A549 (cell line): ENCODE measurements at regions not wholly inside any gene's neighbourhood (a gene's known extent, or its start where the extent isn't known, plus 50 kb on each side); places are given as distances from the start of the nearest gene placed in this dataset.

Experiments
- ATAC-seq, 2 experiments: fragments of 200-7000 bp in 1 of 2; fragments of >200 bp in 1 of 2; cut with Nextera tagmentation in 1 of 2; cut with Tn5 transposase in 1 of 2; 3 replicates each; pipeline versions ENCODE4 v1.8.0 to v1.9.1; 2018 to 2020; ENCODE audit warnings: mild to moderate bottlenecking in 1 of 2, moderate library complexity in 1 of 2
- CTCF ChIA-PET: fragments of 300-600 bp; sonication (Branson Sonifier 250); formaldehyde crosslinking; extraction: SDS; loops from one replicate; lab custom pipeline; 2021; ENCODE audit warnings: antibody characterized with exemption, inconsistent platforms; lab: Yijun Ruan, JAX
- POLR2A ChIA-PET: fragments of 350-600 bp; formaldehyde crosslinking; extraction: SDS; loops from one replicate; lab custom pipeline; 2021; ENCODE audit warnings: antibody characterized with exemption, inconsistent platforms; lab: Yijun Ruan, JAX
- DNase-seq, 2 experiments: peaks; one replicate each; pipeline versions ENCODE4 v3.0.0 to v3.0.0-alpha.2; 2011 to 2016; ENCODE audit warnings: low read depth in 1 of 2, low spot score in 1 of 2
- FAIRE-seq: peaks from 2 replicates; lab custom pipeline; 2011; peaks lifted over from hg19 to GRCh38; lab: Jason Lieb, UNC
- H3K27ac ChIP-seq, 2 experiments: fragments of >200 bp; sonication (Bioruptor Twin); formaldehyde crosslinking; 3 replicates each; pipeline ENCODE4 v1.5.1; 2016 to 2017
- H3K4me1 ChIP-seq: fragments of >200 bp; sonication (Bioruptor Twin); formaldehyde crosslinking; 3 replicates; pipeline ENCODE4 v1.6.1; 2016
- H3K4me2 ChIP-seq: fragments of >200 bp; sonication (Bioruptor Twin); formaldehyde crosslinking; 3 replicates; pipeline ENCODE4 v1.6.1; 2016
- H3K4me3 ChIP-seq: fragments of >200 bp; sonication (Bioruptor Twin); formaldehyde crosslinking; 3 replicates; pipeline ENCODE4 v1.5.1; 2016
- H3K9me3 ChIP-seq: fragments of >200 bp; sonication (Bioruptor Twin); formaldehyde crosslinking; 3 replicates; pipeline ENCODE4 v1.6.1; 2016
- CBX2 ChIP-seq: fragments of 200-600 bp; sonication (generic); IDR thresholded peaks from 2 replicates; pipeline ENCODE4 v1.6.1; 2016; ENCODE audit warnings: low read depth, mild to moderate bottlenecking, borderline replicate concordance
- CBX8 ChIP-seq: fragments of 200-600 bp; sonication (generic); IDR thresholded peaks from 2 replicates; pipeline ENCODE4 v1.6.1; 2016
- CEBPB ChIP-seq, 2 experiments: fragments of >200 bp in 1 of 2; sonication (Bioruptor Twin) in 1 of 2; formaldehyde crosslinking in 1 of 2; IDR thresholded peaks; 2 replicates each; pipeline ENCODE4 v1.6.1; 2012 to 2016
- CHD2 ChIP-seq: fragments of 150-350 bp; IDR thresholded peaks from 2 replicates; pipeline ENCODE4 v1.6.1; 2014; ENCODE audit warnings: low read length; ENCODE audit not compliant: partially characterized antibody
- CHD4 ChIP-seq: fragments of 200-600 bp; sonication (generic); IDR thresholded peaks from 2 replicates; pipeline ENCODE4 v1.6.1; 2016; ENCODE audit warnings: antibody characterized with exemption, mild to moderate bottlenecking, borderline replicate concordance
- EP300 ChIP-seq, 2 experiments: fragments of >200 bp; sonication (Bioruptor Twin); formaldehyde crosslinking; IDR thresholded peaks; 2 replicates in 1 of 2; 3 replicates in 1 of 2; pipeline ENCODE4 v1.6.1; 2016 to 2017
- FOSB ChIP-seq: fragments of 250-450 bp; sonication (Bioruptor Pico); IDR thresholded peaks from 2 replicates; pipeline ENCODE4 v1.5.0; 2020; ENCODE audit warnings: mild to moderate bottlenecking, moderate library complexity
- HDAC2 ChIP-seq: fragments of 200-600 bp; sonication (generic); IDR thresholded peaks from 2 replicates; pipeline ENCODE4 v1.6.1; 2016
- HOXB13 ChIP-seq: fragments of 250-450 bp; sonication (Bioruptor Pico); IDR thresholded peaks from 2 replicates; pipeline ENCODE4 v1.5.0; 2020; ENCODE audit warnings: low read depth, mild to moderate bottlenecking, moderate library complexity
- JUN ChIP-seq, 2 experiments: fragments of >200 bp; sonication (Bioruptor Twin); formaldehyde crosslinking; IDR thresholded peaks; 2 replicates in 1 of 2; 3 replicates in 1 of 2; pipeline ENCODE4 v1.6.1; 2016 to 2017
- MAFK ChIP-seq: fragments of 450-650 bp; IDR thresholded peaks from 2 replicates; pipeline ENCODE4 v1.6.1; 2014; ENCODE audit not compliant: partially characterized antibody
- NPAS2 ChIP-seq: fragments of 250-450 bp; sonication (Bioruptor Pico); IDR thresholded peaks from 2 replicates; pipeline ENCODE4 v1.8.0; 2022; ENCODE audit warnings: mild to moderate bottlenecking, moderate library complexity, borderline replicate concordance
- POLR2AphosphoS2 ChIP-seq: conservative IDR thresholded peaks from 2 replicates; pipeline ENCODE4 v1.6.1; 2012; ENCODE audit warnings: low read length, improper control_type of control experiment, inconsistent platforms
- RCOR1 ChIP-seq: fragments of 150-350 bp; IDR thresholded peaks from 2 replicates; pipeline ENCODE4 v1.6.1; 2014; ENCODE audit warnings: antibody characterized with exemption, low read length, low read depth
- RNF2 ChIP-seq: fragments of 200-600 bp; sonication (generic); IDR thresholded peaks from 2 replicates; pipeline ENCODE4 v1.6.1; 2016; ENCODE audit warnings: low read depth, mild to moderate bottlenecking, antibody characterized with exemption, moderate library complexity, borderline replicate concordance
- ZFP36 ChIP-seq: fragments of 450-650 bp; IDR thresholded peaks from 2 replicates; pipeline ENCODE4 v1.6.1; 2014; ENCODE audit warnings: borderline replicate concordance; ENCODE audit not compliant: partially characterized antibody
- ZNF302 ChIP-seq: fragments of 250-450 bp; sonication (Bioruptor Pico); IDR thresholded peaks from 2 replicates; pipeline ENCODE4 v1.9.0; 2021; ENCODE audit warnings: inconsistent platforms, mild to moderate bottlenecking, moderate library complexity
- WGBS: methylation state at CpG from one replicate; pipeline ENCODE4 v1.1.6; 2017; ENCODE audit errors: missing lambda C conversion rate; 5-methylcytosine and 5-hydroxymethylcytosine counted together
- TF ChIP-seq, protein P1 (sequence below): fragments of 250-450 bp; sonication (Bioruptor Pico); IDR thresholded peaks from 2 replicates; pipeline ENCODE4 v1.5.0; 2021; ENCODE audit warnings: mild to moderate bottlenecking, moderate library complexity, borderline replicate concordance
- TF ChIP-seq, protein P2 (sequence below): IDR thresholded peaks from 2 replicates; pipeline ENCODE4 v1.6.1; 2012
- TF ChIP-seq, protein P3 (sequence below): fragments of 200-600 bp; sonication (generic); IDR thresholded peaks from 2 replicates; pipeline ENCODE4 v1.6.1; 2016; ENCODE audit warnings: antibody characterized with exemption, mild to moderate bottlenecking, moderate library complexity
- TF ChIP-seq, protein P4 (sequence below): fragments of >200 bp; sonication (Bioruptor Twin); formaldehyde crosslinking; IDR thresholded peaks from 3 replicates; pipeline ENCODE4 v1.5.1; 2016
- TF ChIP-seq, protein P5 (sequence below): fragments of >200 bp; sonication (Bioruptor Twin); formaldehyde crosslinking; IDR thresholded peaks from 2 replicates; pipeline ENCODE4 v1.6.1; 2016
- TF ChIP-seq, protein P6 (sequence below): fragments of 250-450 bp; sonication (Bioruptor Pico); IDR thresholded peaks from 2 replicates; pipeline ENCODE4 v1.5.0; 2020; ENCODE audit warnings: low read depth, mild to moderate bottlenecking, moderate library complexity

DNA sequence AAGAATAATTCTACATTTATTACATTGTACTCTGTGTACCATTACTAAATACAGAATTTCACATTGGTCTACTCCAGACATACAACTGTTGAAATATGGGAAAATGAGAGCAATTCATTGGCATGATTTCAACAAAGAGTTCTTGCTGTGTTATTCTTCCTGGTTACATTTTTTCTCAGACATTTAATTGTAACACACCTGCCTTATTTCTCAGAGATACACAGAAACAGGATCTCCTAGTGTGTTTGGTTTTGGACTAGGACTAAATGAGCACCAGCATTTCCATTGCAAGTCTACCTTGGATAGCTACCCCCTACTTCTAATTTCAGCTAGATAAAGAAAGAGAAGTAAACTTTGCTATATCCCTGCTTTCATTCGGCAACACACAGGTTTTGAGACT is 274.3 kb upstream of the CNTN4 start:
- H3K9me3 ChIP-seq: 0 out of 3 replicates have a peak, but pooled peaks cover 3% of the 10 kb centered on the region
- H3K4me2 ChIP-seq: no peak overlapping the region
- ATAC-seq: no peak
- no peak overlapping the region for H3K4me3 ChIP-seq
- no peaks in the 10 kb centered on the region for H3K4me1 ChIP-seq
- CTCF ChIA-PET: no interaction called here
- no peak for DNase-seq
- POLR2A ChIA-PET: no interaction called here
- TF ChIP-seq, protein P1, sequence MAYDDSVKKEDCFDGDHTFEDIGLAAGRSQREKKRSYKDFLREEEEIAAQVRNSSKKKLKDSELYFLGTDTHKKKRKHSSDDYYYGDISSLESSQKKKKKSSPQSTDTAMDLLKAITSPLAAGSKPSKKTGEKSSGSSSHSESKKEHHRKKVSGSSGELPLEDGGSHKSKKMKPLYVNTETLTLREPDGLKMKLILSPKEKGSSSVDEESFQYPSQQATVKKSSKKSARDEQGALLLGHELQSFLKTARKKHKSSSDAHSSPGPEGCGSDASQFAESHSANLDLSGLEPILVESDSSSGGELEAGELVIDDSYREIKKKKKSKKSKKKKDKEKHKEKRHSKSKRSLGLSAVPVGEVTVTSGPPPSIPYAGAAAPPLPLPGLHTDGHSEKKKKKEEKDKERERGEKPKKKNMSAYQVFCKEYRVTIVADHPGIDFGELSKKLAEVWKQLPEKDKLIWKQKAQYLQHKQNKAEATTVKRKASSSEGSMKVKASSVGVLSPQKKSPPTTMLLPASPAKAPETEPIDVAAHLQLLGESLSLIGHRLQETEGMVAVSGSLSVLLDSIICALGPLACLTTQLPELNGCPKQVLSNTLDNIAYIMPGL (CRISPR knock-in tag): no peak
- TF ChIP-seq FOSB (CRISPR knock-in tag) (no peak), HOXB13 (CRISPR knock-in tag) (no peak), RCOR1 (no peak)
- no peak for FAIRE-seq
- no peak overlapping the region for H3K27ac ChIP-seq
- WGBS: 3% methylated on average over 1 of the region's 1 CpG

DNA sequence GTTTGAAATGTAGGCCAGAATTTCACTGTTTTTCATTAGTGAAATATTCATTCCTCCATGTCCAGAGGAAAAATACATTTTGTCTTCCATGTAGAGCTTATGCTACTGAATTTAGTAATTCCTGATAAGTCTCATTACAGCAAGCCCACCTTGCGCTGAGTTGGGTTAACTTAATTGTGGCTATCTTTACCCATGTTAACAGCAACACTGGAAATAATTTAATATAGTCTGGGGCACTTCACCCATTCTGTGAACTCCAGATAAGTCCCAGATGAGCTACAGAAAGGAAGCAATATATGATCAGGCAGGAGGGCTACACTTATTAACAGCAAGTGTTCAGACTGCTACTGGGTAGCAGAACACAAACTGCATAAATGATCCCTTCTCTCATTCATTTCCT is 270.1 kb upstream of the CNTN4 start:
- ChIA-PET POLR2A (no interaction called here), CTCF (no interaction called here)
- WGBS: 23% methylated on average over 1 of the region's 1 CpG
- H3K27ac ChIP-seq: no peak overlapping the region
- no peaks in the 10 kb centered on the region for H3K9me3 ChIP-seq
- no peak overlapping the region for H3K4me2 ChIP-seq
- no peak for ATAC-seq
- no peak for DNase-seq
- TF ChIP-seq, protein P2, sequence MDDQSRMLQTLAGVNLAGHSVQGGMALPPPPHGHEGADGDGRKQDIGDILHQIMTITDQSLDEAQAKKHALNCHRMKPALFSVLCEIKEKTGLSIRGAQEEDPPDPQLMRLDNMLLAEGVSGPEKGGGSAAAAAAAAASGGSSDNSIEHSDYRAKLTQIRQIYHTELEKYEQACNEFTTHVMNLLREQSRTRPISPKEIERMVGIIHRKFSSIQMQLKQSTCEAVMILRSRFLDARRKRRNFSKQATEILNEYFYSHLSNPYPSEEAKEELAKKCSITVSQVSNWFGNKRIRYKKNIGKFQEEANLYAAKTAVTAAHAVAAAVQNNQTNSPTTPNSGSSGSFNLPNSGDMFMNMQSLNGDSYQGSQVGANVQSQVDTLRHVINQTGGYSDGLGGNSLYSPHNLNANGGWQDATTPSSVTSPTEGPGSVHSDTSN: no peak
- TF ChIP-seq, protein P3, sequence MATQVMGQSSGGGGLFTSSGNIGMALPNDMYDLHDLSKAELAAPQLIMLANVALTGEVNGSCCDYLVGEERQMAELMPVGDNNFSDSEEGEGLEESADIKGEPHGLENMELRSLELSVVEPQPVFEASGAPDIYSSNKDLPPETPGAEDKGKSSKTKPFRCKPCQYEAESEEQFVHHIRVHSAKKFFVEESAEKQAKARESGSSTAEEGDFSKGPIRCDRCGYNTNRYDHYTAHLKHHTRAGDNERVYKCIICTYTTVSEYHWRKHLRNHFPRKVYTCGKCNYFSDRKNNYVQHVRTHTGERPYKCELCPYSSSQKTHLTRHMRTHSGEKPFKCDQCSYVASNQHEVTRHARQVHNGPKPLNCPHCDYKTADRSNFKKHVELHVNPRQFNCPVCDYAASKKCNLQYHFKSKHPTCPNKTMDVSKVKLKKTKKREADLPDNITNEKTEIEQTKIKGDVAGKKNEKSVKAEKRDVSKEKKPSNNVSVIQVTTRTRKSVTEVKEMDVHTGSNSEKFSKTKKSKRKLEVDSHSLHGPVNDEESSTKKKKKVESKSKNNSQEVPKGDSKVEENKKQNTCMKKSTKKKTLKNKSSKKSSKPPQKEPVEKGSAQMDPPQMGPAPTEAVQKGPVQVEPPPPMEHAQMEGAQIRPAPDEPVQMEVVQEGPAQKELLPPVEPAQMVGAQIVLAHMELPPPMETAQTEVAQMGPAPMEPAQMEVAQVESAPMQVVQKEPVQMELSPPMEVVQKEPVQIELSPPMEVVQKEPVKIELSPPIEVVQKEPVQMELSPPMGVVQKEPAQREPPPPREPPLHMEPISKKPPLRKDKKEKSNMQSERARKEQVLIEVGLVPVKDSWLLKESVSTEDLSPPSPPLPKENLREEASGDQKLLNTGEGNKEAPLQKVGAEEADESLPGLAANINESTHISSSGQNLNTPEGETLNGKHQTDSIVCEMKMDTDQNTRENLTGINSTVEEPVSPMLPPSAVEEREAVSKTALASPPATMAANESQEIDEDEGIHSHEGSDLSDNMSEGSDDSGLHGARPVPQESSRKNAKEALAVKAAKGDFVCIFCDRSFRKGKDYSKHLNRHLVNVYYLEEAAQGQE: no peak
- TF ChIP-seq CBX8 (no peak), RNF2 (no peak), JUN (IDR thresholded peaks at IDR 0.05) (no peak), MAFK (no peak), HDAC2 (no peak), ZFP36 (no peak), CBX2 (no peak), CEBPB (IDR thresholded peaks at IDR 0.05) (no peak), EP300 (IDR thresholded peaks at IDR 0.05) (no peak), ZNF302 (CRISPR knock-in tag) (no peak), CHD2 (no peak), POLR2AphosphoS2 (no peak), CHD4 (no peak), NPAS2 (no peak)
- TF ChIP-seq, protein P4, sequence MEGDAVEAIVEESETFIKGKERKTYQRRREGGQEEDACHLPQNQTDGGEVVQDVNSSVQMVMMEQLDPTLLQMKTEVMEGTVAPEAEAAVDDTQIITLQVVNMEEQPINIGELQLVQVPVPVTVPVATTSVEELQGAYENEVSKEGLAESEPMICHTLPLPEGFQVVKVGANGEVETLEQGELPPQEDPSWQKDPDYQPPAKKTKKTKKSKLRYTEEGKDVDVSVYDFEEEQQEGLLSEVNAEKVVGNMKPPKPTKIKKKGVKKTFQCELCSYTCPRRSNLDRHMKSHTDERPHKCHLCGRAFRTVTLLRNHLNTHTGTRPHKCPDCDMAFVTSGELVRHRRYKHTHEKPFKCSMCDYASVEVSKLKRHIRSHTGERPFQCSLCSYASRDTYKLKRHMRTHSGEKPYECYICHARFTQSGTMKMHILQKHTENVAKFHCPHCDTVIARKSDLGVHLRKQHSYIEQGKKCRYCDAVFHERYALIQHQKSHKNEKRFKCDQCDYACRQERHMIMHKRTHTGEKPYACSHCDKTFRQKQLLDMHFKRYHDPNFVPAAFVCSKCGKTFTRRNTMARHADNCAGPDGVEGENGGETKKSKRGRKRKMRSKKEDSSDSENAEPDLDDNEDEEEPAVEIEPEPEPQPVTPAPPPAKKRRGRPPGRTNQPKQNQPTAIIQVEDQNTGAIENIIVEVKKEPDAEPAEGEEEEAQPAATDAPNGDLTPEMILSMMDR: no peak
- TF ChIP-seq, protein P1 (CRISPR knock-in tag): no peak
- TF ChIP-seq, protein P5, sequence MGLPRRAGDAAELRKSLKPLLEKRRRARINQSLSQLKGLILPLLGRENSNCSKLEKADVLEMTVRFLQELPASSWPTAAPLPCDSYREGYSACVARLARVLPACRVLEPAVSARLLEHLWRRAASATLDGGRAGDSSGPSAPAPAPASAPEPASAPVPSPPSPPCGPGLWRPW: no peak
- TF ChIP-seq, protein P6, sequence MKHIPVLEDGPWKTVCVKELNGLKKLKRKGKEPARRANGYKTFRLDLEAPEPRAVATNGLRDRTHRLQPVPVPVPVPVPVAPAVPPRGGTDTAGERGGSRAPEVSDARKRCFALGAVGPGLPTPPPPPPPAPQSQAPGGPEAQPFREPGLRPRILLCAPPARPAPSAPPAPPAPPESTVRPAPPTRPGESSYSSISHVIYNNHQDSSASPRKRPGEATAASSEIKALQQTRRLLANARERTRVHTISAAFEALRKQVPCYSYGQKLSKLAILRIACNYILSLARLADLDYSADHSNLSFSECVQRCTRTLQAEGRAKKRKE (CRISPR knock-in tag): no peak
- TF ChIP-seq, all 56 proteins: peak for 0
- no peaks in the 10 kb centered on the region for H3K4me1 ChIP-seq
- no peak for FAIRE-seq
- H3K4me3 ChIP-seq: no peak overlapping the region
